GM12872 (cell line): ENCODE measurements at regions not wholly inside any gene's neighbourhood (a gene's known extent, or its start where the extent isn't known, plus 50 kb on each side); places are given as distances from the start of the nearest gene placed in this dataset.

ENCODE experiments used
- TF ChIP-seq, protein P1 (sequence below): IDR thresholded peaks from 3 replicates; pipeline ENCODE4 v1.5.1; 2011; ENCODE audit warnings: low read depth, mild to moderate bottlenecking, low read length, moderate library complexity; ENCODE audit not compliant: insufficient read depth

DNA sequence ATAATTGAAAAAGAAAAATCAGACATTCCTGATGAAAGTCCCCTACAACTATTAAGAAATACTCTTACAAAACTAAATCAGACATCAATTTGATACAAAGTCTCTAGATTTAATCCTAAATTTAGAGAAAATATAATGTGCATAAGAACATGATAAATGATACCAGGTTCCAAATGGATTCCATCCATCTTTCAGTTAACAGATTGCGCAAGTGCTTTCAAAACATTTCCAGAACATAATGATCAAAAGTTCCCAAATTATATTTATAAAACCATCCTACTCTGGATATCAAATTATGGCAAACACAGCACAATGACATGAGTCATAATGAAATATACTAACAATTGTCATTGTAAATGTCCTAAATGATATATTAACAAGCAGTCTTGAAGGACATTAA is 151.0 kb upstream of the GYPC start:
- TF ChIP-seq, protein P1, sequence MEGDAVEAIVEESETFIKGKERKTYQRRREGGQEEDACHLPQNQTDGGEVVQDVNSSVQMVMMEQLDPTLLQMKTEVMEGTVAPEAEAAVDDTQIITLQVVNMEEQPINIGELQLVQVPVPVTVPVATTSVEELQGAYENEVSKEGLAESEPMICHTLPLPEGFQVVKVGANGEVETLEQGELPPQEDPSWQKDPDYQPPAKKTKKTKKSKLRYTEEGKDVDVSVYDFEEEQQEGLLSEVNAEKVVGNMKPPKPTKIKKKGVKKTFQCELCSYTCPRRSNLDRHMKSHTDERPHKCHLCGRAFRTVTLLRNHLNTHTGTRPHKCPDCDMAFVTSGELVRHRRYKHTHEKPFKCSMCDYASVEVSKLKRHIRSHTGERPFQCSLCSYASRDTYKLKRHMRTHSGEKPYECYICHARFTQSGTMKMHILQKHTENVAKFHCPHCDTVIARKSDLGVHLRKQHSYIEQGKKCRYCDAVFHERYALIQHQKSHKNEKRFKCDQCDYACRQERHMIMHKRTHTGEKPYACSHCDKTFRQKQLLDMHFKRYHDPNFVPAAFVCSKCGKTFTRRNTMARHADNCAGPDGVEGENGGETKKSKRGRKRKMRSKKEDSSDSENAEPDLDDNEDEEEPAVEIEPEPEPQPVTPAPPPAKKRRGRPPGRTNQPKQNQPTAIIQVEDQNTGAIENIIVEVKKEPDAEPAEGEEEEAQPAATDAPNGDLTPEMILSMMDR: no peak

- TF ChIP-seq, protein P1: no peak
These were observed 149.2 kb upstream of the GYPC start for GRCh38 chr2:126506786-126507185.

DNA sequence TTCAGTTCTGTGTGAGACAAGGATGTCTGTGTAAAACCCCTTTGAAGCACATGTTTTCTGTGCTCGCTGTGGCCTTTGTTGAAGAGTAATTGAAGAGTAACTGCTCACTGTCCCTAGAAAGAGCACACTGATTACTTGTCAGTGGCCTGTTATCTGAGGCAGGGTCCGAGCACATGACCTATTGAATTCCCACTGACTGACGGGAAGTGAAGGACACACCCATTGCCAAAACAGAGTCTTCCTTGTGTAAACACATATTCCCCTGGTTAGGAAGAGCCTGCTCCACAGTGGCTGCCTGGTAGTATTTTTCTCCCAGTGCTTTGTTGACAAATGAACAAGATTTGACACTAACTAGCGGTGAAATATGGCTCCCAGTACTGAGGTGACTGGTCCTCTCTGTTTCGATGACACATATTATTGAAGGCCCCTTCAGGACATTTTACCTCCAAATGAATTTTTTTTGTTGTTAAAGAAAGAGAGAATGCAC is 148.5 kb upstream of the GYPC start:
- TF ChIP-seq, protein P1: no peak

- TF ChIP-seq, protein P1: no peak
These were observed 145.6 kb upstream of the GYPC start for GRCh38 chr2:126510356-126510755.

GRCh38 chr2:126510960-126511359 is 145.0 kb upstream of the GYPC start:
- TF ChIP-seq, protein P1: no peak

DNA sequence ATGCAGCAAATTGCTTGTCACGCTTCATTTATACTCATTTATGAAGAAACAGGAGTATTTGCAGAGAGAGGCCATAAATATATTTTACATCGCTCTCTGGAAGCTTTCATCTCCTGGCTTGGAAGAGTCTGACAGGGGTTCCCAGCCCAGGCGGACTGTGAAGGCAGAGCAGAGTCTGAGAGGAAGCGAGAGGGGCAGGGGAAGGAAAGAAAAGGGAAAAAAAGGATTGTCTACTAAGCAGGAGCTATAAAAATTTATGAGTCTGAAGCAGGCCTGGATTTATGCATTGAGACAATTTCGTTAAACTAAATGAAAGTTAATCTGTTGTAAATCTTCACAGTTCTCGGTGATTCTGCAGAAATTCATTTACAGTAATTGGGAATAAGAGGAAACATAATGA is 143.9 kb upstream of the GYPC start:
- TF ChIP-seq, protein P1: no peak

DNA sequence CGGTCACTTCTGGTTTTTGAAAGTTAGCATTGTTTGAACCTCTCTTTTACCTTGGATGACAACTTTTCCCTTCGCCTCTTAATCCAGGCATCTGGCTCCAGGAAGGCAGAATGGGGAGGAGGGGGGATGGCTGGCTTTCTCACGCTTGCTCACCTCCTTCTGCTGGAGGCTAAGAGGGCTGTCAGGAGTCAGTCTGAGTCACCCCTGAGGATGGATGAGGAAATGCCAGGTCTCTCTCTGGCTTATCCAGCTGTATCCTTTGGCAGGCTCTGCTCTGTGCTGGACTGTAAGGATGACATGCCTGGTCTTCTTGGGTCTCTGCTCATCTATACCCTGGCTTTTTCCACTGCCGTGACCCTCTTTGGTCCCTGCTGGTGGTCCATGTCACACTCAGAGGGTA is 142.9 kb upstream of the GYPC start:
- TF ChIP-seq, protein P1: no peak

- TF ChIP-seq, protein P1: no peak
These were observed 140.5 kb upstream of the GYPC start for GRCh38 chr2:126515471-126515870.
